ENCODE measurements at regions not wholly inside any gene's neighbourhood (a gene's known extent, or its start where the extent isn't known, plus 50 kb on each side); places are given as distances from the start of the nearest gene placed in this dataset.

GRCh38 chr6:90361174-90361573, 64.5 kb upstream of the BACH2 start:
- TF ChIP-seq CTCF (IDR thresholded peaks at IDR 0.05; ENCODE audit: extremely low read depth in 1 of 2, insufficient read depth in 1 of 2, low read depth in 1 of 2, low read length in 2 of 2), result no peak
- TF ChIP-seq POLR2AphosphoS5 (IDR thresholded peaks at IDR 0.05; ENCODE audit: insufficient read depth, low read depth, low read length), result no peak
- no peak for TF ChIP-seq MAX (IDR thresholded peaks at IDR 0.05; ENCODE audit: insufficient read depth, insufficient read length)

All from endothelial cell of umbilical vein (primary cell).